Neural crest cell (in vitro differentiated cells): ENCODE measurements at regions not wholly inside any gene's neighbourhood (a gene's known extent, or its start where the extent isn't known, plus 50 kb on each side); places are given as distances from the start of the nearest gene placed in this dataset.

Experiments used
- DNase-seq: peaks from one replicate; pipeline ENCODE4 v3.0.0; 2021; ENCODE audit warnings: low read depth, mixed read lengths, low spot score
- H3K27ac Mint-ChIP-seq: one replicate; pipeline ENCODE4 v1.8.0; 2021; ENCODE audit warnings: mild to moderate bottlenecking, mixed read lengths; ENCODE audit not compliant: unreplicated experiment
- H3K27me3 Mint-ChIP-seq: 2 replicates; pipeline ENCODE4 v1.8.0; 2021; ENCODE audit warnings: low read depth, mild to moderate bottlenecking, mixed read lengths
- H3K36me3 Mint-ChIP-seq: 2 replicates; pipeline ENCODE4 v1.8.0; 2021; ENCODE audit warnings: low read depth, mild to moderate bottlenecking, mixed read lengths
- H3K4me1 Mint-ChIP-seq: 2 replicates; pipeline ENCODE4 v1.8.0; 2021; ENCODE audit warnings: mixed read lengths
- H3K4me3 Mint-ChIP-seq: one replicate; pipeline ENCODE4 v1.8.0; 2021; ENCODE audit warnings: mild to moderate bottlenecking, mixed read lengths
- H3K9me3 Mint-ChIP-seq: 2 replicates; pipeline ENCODE4 v1.8.0; 2021; ENCODE audit warnings: mixed read lengths
- TF ChIP-seq, protein P1 (sequence below): fragments of 200-600 bp; sonication (generic); conservative IDR thresholded peaks from 2 replicates; pipeline ENCODE4 v1.5.0; 2021; ENCODE audit warnings: antibody characterized with exemption, mild to moderate bottlenecking

DNA sequence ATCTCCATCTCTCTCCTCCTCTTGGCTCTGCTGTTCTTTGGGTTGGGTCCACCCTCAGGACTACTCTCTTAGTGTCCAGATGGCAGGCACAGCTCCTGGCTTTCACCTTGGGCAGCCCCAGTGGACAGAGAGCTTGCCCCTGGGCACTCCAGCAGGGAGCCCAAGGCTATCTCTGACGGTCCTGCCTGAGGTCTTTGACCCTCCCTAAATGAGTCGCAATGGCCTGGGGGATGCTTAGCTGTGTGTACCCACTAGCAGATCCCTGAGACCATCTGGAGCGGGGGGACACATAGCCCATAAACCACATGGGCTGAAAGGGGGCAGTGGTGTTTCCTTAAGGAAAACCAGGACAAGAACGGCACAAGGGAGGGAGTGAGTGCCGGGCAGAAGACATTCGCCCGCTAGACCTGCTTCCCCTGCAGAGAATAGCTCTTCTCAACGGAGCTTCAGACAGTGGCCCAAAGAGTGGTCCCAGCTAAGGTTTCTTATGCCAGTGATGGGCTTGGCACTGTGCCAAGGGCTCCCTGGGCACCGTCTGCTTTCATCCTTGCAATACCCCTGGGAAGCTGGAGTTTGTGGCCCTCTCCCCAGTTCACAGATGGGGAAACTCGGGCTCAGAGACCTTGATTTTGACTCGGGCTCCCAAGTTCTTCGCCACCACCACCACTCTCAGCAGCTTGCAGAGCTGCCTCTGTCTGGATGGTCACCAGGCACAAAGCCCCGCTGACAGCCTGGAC is 53.9 kb upstream of the ANO1 start:
- Mint-ChIP-seq H3K9me3 (no peaks in the 10 kb centered on the region), H3K4me1 (peaks cover 10% of the 10 kb centered on the region), H3K36me3 (no peaks in the 10 kb centered on the region), H3K4me3 (no peak overlapping the region), H3K27me3 (no peaks in the 10 kb centered on the region), H3K27ac (no peak overlapping the region)
- DNase-seq: no peak
- TF ChIP-seq, protein P1, sequence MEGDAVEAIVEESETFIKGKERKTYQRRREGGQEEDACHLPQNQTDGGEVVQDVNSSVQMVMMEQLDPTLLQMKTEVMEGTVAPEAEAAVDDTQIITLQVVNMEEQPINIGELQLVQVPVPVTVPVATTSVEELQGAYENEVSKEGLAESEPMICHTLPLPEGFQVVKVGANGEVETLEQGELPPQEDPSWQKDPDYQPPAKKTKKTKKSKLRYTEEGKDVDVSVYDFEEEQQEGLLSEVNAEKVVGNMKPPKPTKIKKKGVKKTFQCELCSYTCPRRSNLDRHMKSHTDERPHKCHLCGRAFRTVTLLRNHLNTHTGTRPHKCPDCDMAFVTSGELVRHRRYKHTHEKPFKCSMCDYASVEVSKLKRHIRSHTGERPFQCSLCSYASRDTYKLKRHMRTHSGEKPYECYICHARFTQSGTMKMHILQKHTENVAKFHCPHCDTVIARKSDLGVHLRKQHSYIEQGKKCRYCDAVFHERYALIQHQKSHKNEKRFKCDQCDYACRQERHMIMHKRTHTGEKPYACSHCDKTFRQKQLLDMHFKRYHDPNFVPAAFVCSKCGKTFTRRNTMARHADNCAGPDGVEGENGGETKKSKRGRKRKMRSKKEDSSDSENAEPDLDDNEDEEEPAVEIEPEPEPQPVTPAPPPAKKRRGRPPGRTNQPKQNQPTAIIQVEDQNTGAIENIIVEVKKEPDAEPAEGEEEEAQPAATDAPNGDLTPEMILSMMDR: no peak

DNA sequence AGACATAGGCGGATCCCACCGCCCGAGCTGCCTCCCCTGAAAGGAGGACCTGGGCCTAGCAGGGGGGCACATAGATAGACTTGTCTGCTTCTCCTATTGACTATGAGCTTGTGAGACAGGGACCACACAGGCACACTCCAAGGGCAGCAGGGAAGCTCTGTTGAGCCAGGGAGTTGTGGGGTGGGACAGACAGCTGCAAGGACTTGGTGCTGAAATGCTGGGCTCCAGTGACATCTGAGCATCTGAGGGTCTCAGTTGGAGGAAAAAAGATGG is 53.4 kb upstream of the ANO1 start:
- no peaks in the 10 kb centered on the region for H3K36me3 Mint-ChIP-seq
- TF ChIP-seq, protein P1: no peak
- H3K27me3 Mint-ChIP-seq: no peaks in the 10 kb centered on the region
- H3K4me3 Mint-ChIP-seq: no peak overlapping the region
- no peak for DNase-seq
- H3K27ac Mint-ChIP-seq: no peak overlapping the region
- H3K4me1 Mint-ChIP-seq: peaks cover 15% of the 10 kb centered on the region
- no peaks in the 10 kb centered on the region for H3K9me3 Mint-ChIP-seq

DNA sequence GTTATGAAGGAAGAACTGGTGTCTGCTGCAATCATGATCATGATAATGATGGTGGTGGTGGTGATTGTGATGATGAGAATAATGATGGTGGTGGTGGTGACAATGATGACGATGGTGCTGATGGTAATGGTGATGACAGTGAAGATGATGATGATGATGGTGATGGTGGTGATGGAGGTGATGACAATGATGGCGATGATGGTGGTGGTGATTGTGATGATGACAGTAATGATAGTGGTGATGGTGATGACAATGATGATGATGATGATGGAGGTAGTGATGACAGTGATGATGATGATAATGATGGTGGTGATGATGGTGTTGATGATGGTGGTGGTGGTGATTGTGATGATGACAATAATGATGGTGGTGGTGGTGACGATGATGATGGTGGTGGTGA is 52.8 kb upstream of the ANO1 start:
- Mint-ChIP-seq H3K27ac (no peak overlapping the region), H3K9me3 (no peaks in the 10 kb centered on the region), H3K4me3 (no peak overlapping the region), H3K4me1 (peaks cover 14% of the 10 kb centered on the region), H3K36me3 (no peaks in the 10 kb centered on the region), H3K27me3 (no peaks in the 10 kb centered on the region)
- no peak for DNase-seq
- TF ChIP-seq, protein P1: no peak

DNA sequence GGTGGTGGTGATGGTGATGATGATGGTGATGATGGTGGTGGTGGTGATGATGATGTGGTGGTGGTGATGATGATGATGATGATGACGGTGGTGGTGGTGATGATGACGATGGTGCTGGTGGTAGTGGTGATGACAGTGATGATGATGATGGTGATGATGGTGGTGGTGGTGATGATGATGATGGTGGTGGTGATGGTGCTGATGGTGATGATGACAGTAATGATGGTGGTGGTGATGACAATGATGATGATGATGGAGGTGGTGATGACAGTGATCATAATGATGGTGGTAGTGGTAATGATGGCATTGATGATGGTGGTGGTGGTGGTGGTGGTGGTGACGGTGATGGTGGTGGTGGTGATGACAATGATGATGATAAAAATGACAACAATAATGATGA is 52.1 kb upstream of the ANO1 start:
- Mint-ChIP-seq H3K4me3 (no peak overlapping the region), H3K4me1 (peaks cover 14% of the 10 kb centered on the region)

DNA sequence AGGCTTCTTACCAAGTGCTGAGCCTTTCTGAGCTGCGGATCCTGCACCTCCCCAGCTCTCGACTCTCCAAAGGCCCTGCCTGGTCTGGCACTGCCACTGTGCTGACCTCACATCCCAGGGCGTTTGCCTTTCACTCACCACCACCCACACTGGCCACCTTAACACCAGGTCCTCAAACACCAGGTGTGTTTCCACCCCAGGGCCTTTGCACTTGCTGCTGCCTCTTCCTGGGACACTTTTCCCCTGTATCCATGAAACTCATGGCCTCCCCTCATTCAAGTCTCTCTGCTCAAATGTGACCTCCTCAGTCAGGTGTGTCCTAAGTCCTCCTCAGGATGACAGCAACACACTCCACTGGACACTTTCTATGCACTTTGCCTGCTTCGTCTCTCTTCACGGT is 51.4 kb upstream of the ANO1 start:
- Mint-ChIP-seq H3K27me3 (no peaks in the 10 kb centered on the region), H3K9me3 (no peaks in the 10 kb centered on the region), H3K27ac (no peak overlapping the region), H3K4me1 (peaks cover 11% of the 10 kb centered on the region), H3K4me3 (no peak overlapping the region), H3K36me3 (no peaks in the 10 kb centered on the region)
- no peak for DNase-seq
- TF ChIP-seq, protein P1: no peak

More for the DNA sequence above, 52.1 kb upstream of the ANO1 start:
- no peak for DNase-seq
- TF ChIP-seq, protein P1: no peak
- no peaks in the 10 kb centered on the region for H3K9me3 Mint-ChIP-seq
- H3K27ac Mint-ChIP-seq: no peak overlapping the region
- H3K36me3 Mint-ChIP-seq: no peaks in the 10 kb centered on the region
- no peaks in the 10 kb centered on the region for H3K27me3 Mint-ChIP-seq
